ENCODE measurements at regions not wholly inside any gene's neighbourhood (a gene's known extent, or its start where the extent isn't known, plus 50 kb on each side); places are given as distances from the start of the nearest gene placed in this dataset.
A peak's percentile ranks its signal among the peaks of the same experiment; 100 is the strongest.

DNA sequence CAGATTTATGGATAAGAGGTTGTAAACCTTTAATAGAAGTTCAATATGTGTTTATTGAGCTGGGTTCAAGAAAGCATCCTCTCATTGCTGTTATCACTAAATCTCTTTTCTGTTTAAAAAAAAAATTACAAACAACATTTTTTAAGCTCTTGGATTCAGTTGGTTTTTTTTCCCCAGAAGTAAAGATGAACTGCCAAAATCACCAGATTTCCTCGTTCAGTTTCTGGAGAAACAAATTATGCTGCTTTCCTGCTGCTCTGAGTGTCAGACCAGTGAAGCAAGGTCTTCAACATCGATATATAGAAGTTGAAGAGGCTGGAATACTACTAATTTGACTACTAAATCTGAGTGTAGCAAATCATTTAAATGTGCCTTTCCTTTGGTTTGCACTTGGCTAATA is 352.1 kb upstream of the IRAK1BP1 start (continued):
- TF ChIP-seq, protein P1, sequence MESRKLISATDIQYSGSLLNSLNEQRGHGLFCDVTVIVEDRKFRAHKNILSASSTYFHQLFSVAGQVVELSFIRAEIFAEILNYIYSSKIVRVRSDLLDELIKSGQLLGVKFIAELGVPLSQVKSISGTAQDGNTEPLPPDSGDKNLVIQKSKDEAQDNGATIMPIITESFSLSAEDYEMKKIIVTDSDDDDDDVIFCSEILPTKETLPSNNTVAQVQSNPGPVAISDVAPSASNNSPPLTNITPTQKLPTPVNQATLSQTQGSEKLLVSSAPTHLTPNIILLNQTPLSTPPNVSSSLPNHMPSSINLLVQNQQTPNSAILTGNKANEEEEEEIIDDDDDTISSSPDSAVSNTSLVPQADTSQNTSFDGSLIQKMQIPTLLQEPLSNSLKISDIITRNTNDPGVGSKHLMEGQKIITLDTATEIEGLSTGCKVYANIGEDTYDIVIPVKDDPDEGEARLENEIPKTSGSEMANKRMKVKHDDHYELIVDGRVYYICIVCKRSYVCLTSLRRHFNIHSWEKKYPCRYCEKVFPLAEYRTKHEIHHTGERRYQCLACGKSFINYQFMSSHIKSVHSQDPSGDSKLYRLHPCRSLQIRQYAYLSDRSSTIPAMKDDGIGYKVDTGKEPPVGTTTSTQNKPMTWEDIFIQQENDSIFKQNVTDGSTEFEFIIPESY (IDR thresholded peaks at IDR 0.05; ENCODE audit: extremely low read depth, insufficient replicate concordance, low read length): no peak
- TF ChIP-seq RAD21 (IDR thresholded peaks at IDR 0.05; ENCODE audit: low read depth): no peak
- TF ChIP-seq ELF1 (IDR thresholded peaks at IDR 0.05; ENCODE audit: borderline replicate concordance, low read depth): no peak
- TF ChIP-seq YY1 (IDR thresholded peaks at IDR 0.05; ENCODE audit: extremely low read depth, insufficient replicate concordance, low read depth, low read length): no peak
- TF ChIP-seq, protein P2, sequence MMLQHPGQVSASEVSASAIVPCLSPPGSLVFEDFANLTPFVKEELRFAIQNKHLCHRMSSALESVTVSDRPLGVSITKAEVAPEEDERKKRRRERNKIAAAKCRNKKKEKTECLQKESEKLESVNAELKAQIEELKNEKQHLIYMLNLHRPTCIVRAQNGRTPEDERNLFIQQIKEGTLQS (IDR thresholded peaks at IDR 0.05): no peak

DNA sequence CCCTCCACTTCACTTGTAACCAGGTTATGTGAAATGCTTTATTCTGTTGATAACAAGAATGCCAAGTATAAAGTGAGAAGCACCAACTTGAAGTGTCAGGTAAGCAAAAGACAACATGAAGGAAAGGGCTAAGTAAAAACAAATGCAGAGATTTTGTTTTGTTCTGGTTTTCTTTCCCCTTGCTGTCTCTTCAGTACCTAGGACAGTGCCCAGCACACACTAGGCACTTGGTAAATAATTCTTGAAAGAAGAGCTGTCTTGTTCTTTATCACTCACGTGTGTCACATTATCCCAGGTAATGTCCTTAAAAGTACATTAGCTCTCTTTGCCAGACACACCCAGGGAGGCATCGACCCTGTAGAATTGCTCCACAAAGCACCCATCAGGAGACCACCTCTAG is 350.0 kb upstream of the IRAK1BP1 start:
- ATAC-seq (no peak), DNase-seq (ENCODE audit: low read depth, low spot score) (no peak)
- Histone ChIP-seq H3K79me2 (ENCODE audit: insufficient read depth, low read length) (no peaks in the 10 kb centered on the region), H3K27ac (ENCODE audit: low read depth, low read length) (no peak overlapping the region), H2AFZ (ENCODE audit: low read depth, low read length, poor library complexity, severe bottlenecking) (no peak overlapping the region), H4K20me1 (ENCODE audit: insufficient read depth) (no peaks in the 10 kb centered on the region), H3K27me3 (ENCODE audit: insufficient read depth, low read length) (no peaks in the 10 kb centered on the region), H3K9me2 (ENCODE audit: insufficient read depth) (no peaks in the 10 kb centered on the region), H3K4me2 (ENCODE audit: low read length) (no peak overlapping the region), H3K9ac (ENCODE audit: low read length) (no peak overlapping the region), H3K4me1 (ENCODE audit: control insufficient read depth in 1 of 2, insufficient read depth in 2 of 2, low read length in 2 of 2) (no peaks in the 10 kb centered on the region), H3K36me3 (ENCODE audit: control insufficient read depth in 1 of 2, insufficient read depth in 2 of 2, low read length in 2 of 2) (no peaks in the 10 kb centered on the region), H3K9me3 (ENCODE audit: control insufficient read depth in 1 of 2, insufficient read depth in 1 of 2, low read depth in 1 of 2, low read length in 2 of 2) (no peaks in the 10 kb centered on the region), H3K4me3 (replicated peaks in 1 of 2; ENCODE audit: low read depth in 1 of 2, low read length in 2 of 2) (no peak overlapping the region)
- intact Hi-C loops (cut with micrococcal nuclease): loop anchor here (10.0 kb wide), 1 partner anchor 773 kb away; no protein-coding TSS in a partner anchor
- ChIA-PET RAD21 (ENCODE audit: low non-redundant PET in 1 of 2, low total read pairs in 2 of 2, uncharacterized antibody in 2 of 2, unreplicated experiment in 2 of 2) (no interaction called here), POLR2A (no interaction called here), CTCF (no interaction called here)
- no TSS peak for BruUV-seq (replicated peaks)
- no peak for TF ChIP-seq TCF7L2 (IDR thresholded peaks at IDR 0.05; ENCODE audit: borderline replicate concordance, extremely low read depth, insufficient read depth, insufficient read length)
- TF ChIP-seq, protein P3, sequence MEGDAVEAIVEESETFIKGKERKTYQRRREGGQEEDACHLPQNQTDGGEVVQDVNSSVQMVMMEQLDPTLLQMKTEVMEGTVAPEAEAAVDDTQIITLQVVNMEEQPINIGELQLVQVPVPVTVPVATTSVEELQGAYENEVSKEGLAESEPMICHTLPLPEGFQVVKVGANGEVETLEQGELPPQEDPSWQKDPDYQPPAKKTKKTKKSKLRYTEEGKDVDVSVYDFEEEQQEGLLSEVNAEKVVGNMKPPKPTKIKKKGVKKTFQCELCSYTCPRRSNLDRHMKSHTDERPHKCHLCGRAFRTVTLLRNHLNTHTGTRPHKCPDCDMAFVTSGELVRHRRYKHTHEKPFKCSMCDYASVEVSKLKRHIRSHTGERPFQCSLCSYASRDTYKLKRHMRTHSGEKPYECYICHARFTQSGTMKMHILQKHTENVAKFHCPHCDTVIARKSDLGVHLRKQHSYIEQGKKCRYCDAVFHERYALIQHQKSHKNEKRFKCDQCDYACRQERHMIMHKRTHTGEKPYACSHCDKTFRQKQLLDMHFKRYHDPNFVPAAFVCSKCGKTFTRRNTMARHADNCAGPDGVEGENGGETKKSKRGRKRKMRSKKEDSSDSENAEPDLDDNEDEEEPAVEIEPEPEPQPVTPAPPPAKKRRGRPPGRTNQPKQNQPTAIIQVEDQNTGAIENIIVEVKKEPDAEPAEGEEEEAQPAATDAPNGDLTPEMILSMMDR (IDR thresholded peaks at IDR 0.05 in 2 of 3, conservative IDR thresholded peaks at IDR 0.05 in 1 of 3; ENCODE audit: borderline replicate concordance in 1 of 3, insufficient read depth in 1 of 3, low read depth in 2 of 3, low read length in 2 of 3): no peak
- TF ChIP-seq, protein P4, sequence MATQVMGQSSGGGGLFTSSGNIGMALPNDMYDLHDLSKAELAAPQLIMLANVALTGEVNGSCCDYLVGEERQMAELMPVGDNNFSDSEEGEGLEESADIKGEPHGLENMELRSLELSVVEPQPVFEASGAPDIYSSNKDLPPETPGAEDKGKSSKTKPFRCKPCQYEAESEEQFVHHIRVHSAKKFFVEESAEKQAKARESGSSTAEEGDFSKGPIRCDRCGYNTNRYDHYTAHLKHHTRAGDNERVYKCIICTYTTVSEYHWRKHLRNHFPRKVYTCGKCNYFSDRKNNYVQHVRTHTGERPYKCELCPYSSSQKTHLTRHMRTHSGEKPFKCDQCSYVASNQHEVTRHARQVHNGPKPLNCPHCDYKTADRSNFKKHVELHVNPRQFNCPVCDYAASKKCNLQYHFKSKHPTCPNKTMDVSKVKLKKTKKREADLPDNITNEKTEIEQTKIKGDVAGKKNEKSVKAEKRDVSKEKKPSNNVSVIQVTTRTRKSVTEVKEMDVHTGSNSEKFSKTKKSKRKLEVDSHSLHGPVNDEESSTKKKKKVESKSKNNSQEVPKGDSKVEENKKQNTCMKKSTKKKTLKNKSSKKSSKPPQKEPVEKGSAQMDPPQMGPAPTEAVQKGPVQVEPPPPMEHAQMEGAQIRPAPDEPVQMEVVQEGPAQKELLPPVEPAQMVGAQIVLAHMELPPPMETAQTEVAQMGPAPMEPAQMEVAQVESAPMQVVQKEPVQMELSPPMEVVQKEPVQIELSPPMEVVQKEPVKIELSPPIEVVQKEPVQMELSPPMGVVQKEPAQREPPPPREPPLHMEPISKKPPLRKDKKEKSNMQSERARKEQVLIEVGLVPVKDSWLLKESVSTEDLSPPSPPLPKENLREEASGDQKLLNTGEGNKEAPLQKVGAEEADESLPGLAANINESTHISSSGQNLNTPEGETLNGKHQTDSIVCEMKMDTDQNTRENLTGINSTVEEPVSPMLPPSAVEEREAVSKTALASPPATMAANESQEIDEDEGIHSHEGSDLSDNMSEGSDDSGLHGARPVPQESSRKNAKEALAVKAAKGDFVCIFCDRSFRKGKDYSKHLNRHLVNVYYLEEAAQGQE (IDR thresholded peaks at IDR 0.05; ENCODE audit: low read depth): peak; percentile 69
- no peak for TF ChIP-seq EZH2 (IDR thresholded peaks at IDR 0.05)
